ENCODE measurements at regions not wholly inside any gene's neighbourhood (a gene's known extent, or its start where the extent isn't known, plus 50 kb on each side); places are given as distances from the start of the nearest gene placed in this dataset.

DNA sequence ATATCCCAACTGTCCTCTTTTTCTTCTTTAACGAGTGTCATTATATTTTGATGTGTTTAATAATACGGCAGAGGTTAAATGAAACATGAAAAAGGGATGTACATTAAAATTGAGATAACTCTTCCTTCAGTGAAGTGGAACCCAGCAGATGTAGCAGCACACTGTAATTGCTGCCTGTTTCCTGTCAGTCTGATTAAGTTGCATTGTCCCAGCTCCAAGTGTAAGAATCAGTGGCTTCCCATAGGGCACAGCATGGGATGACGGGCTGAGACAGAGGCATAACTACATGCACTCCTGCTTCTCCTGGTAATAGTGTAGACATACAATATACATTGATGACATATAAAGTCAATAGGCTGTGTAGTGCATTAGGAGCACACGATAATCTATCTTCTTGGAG lies 175.8 kb upstream of the TCF4 start:
- no peaks in the 10 kb centered on the region for H3K27me3 ChIP-seq
- no peaks in the 10 kb centered on the region for H3K36me3 ChIP-seq
- no peak overlapping the region for H3K27ac ChIP-seq
- H3K9me3 ChIP-seq, result no peaks in the 10 kb centered on the region
- H3K4me1 ChIP-seq, result peaks cover 0 to 7% (median 0%) of the 10 kb centered on the region in 4 donors
- TF ChIP-seq, protein P1, sequence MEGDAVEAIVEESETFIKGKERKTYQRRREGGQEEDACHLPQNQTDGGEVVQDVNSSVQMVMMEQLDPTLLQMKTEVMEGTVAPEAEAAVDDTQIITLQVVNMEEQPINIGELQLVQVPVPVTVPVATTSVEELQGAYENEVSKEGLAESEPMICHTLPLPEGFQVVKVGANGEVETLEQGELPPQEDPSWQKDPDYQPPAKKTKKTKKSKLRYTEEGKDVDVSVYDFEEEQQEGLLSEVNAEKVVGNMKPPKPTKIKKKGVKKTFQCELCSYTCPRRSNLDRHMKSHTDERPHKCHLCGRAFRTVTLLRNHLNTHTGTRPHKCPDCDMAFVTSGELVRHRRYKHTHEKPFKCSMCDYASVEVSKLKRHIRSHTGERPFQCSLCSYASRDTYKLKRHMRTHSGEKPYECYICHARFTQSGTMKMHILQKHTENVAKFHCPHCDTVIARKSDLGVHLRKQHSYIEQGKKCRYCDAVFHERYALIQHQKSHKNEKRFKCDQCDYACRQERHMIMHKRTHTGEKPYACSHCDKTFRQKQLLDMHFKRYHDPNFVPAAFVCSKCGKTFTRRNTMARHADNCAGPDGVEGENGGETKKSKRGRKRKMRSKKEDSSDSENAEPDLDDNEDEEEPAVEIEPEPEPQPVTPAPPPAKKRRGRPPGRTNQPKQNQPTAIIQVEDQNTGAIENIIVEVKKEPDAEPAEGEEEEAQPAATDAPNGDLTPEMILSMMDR (IDR thresholded peaks at IDR 0.05), result no peak
- no peak for TF ChIP-seq EP300 (IDR thresholded peaks at IDR 0.05)
- no peak for TF ChIP-seq POLR2AphosphoS5 (IDR thresholded peaks at IDR 0.05)
- no peak for TF ChIP-seq POLR2A (IDR thresholded peaks at IDR 0.05)
- no peak overlapping the region for H3K4me3 ChIP-seq
- DNase-seq, result no peak
- intact Hi-C loops (cut with DNase I), result no loop called here
- 78 to 83% methylated on average over 4 of the region's 4 CpGs for WGBS, 2 donors

DNA sequence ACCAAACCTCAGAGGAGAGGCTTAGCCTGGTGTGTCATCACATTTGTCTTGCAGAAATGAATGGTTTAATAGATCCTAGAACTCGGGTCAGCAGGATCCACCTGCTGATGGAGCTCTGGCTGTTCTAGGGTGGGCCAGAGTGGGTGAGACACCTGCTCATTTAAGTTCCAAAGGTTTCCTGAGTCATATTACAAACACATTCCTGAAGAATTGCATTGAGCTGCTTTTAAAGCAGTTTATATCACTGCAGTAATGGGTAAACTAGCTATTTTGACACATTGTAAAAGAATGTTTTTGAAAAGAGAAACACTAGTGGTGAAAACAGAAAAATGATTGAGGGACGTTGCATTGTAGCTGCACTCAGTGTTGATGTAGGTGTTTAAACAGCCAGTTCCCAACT lies 175.3 kb upstream of the TCF4 start:
- TF ChIP-seq, protein P1 (IDR thresholded peaks at IDR 0.05), result no peak
- TF ChIP-seq POLR2AphosphoS5 (IDR thresholded peaks at IDR 0.05) (no peak), POLR2A (IDR thresholded peaks at IDR 0.05) (no peak), EP300 (IDR thresholded peaks at IDR 0.05) (no peak)
- 18 to 62% methylated on average over 2 of the region's 2 CpGs for WGBS, 2 donors
- Histone ChIP-seq H3K4me1 (peaks cover 0 to 7% (median 0%) of the 10 kb centered on the region in 4 donors), H3K36me3 (no peaks in the 10 kb centered on the region), H3K9me3 (no peaks in the 10 kb centered on the region), H3K27me3 (no peaks in the 10 kb centered on the region), H3K4me3 (no peak overlapping the region), H3K27ac (no peak overlapping the region)
- intact Hi-C loops (cut with DNase I), result no loop called here
- DNase-seq, result no peak

DNA sequence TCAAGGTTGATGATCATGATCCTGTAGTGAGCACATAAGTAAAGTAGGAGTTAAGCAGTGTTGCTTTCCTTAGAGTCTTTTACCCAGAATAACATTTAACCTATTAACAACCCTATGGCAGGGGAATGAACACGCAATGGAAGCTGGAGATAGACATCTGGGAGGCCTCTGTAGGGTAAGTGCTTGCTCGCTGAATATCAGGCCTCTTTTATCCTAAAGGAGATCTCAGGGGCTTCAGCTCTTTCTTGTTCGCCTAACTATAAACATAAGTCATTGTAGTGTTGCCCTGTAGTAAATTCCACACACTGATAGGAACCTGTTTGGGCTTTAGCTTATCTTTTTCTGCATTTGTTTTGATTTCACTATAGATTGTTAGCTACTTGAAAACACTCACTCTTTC lies 174.4 kb upstream of the TCF4 start:
- Histone ChIP-seq H3K27ac (no peak overlapping the region), H3K36me3 (no peaks in the 10 kb centered on the region), H3K4me3 (no peak overlapping the region), H3K4me1 (peaks cover 0 to 7% (median 0%) of the 10 kb centered on the region in 4 donors), H3K27me3 (no peaks in the 10 kb centered on the region), H3K9me3 (no peaks in the 10 kb centered on the region)
- no peak for DNase-seq
- WGBS, 2 donors, result 76 to 87% methylated on average over 3 of the region's 3 CpGs
- intact Hi-C loops (cut with DNase I), result no loop called here
- no peak for TF ChIP-seq POLR2AphosphoS5 (IDR thresholded peaks at IDR 0.05)
- no peak for TF ChIP-seq EP300 (IDR thresholded peaks at IDR 0.05)
- TF ChIP-seq, protein P1 (IDR thresholded peaks at IDR 0.05), result no peak
- TF ChIP-seq POLR2A (IDR thresholded peaks at IDR 0.05), result no peak

DNA sequence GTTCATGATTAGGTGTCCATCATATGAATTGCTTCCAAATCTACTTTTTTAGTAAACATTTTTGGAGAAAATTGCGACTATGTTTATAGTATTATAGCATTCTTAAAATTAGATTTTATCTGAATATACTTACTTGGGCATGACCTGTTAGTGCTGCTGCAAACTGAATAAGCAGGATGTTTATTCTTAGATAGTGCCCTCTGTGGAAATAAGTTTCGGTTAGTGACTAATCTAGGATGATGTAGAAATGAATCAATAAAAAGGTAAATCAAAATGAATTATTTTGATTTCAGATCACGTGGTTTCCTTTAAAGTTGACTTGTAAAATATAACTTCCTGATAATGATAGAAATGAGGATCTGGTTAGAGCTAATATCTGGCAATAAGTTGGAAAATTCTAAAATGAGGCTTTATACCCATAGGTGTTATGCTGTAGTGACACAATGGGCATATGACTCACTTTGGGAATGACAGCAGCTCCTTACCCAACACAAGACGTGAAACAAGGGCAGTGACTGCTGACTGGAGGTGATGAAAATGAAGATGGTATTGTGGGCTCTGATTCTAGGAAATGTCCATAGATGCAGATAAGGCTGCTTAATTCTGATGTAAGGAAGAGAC lies 165.8 kb upstream of the TCF4 start:
- Histone ChIP-seq H3K27me3 (no peaks in the 10 kb centered on the region), H3K27ac (no peak overlapping the region), H3K4me3 (no peak overlapping the region), H3K4me1 (no peaks in the 10 kb centered on the region), H3K36me3 (no peaks in the 10 kb centered on the region), H3K9me3 (no peaks in the 10 kb centered on the region)
- intact Hi-C loops (cut with DNase I), result no loop called here
- DNase-seq, result no peak
- WGBS, 2 donors, result 67 to 74% methylated on average over 4 of the region's 4 CpGs
- TF ChIP-seq POLR2A (IDR thresholded peaks at IDR 0.05) (no peak), POLR2AphosphoS5 (IDR thresholded peaks at IDR 0.05) (no peak), EP300 (IDR thresholded peaks at IDR 0.05) (no peak)
- TF ChIP-seq, protein P1 (IDR thresholded peaks at IDR 0.05), result no peak

DNA sequence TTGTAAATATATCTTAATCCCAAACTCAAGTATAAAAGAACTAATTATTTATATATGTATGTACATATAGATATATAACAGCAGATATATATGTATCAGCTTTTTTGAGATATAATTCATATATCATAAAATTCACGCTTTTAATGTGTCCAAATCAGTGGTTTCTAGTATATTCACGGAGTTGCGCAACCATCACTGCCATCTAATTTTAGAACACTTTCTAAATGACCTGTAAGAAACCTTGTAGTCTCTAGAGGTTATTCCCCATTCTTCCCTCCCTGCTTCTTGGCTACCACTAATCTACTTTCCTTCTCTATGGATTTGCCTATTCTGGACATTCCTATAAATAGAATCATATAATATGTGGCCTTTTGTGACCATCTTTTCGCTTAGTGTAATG lies 163.5 kb upstream of the TCF4 start:
- 90 to 91% methylated on average over 4 of the region's 4 CpGs for WGBS, 2 donors
- TF ChIP-seq EP300 (IDR thresholded peaks at IDR 0.05) (no peak), POLR2AphosphoS5 (IDR thresholded peaks at IDR 0.05) (no peak), POLR2A (IDR thresholded peaks at IDR 0.05) (no peak)
- TF ChIP-seq, protein P1 (IDR thresholded peaks at IDR 0.05), result no peak

More for the DNA sequence above, 163.5 kb upstream of the TCF4 start:
- intact Hi-C loops (cut with DNase I), result no loop called here
- Histone ChIP-seq H3K9me3 (no peaks in the 10 kb centered on the region), H3K27me3 (no peaks in the 10 kb centered on the region), H3K36me3 (no peaks in the 10 kb centered on the region), H3K27ac (no peak overlapping the region), H3K4me1 (no peaks in the 10 kb centered on the region), H3K4me3 (no peak overlapping the region)
- DNase-seq, result no peak

All from sigmoid colon (tissue), 6 donors.